HEK293 (cell line): ENCODE measurements at regions not wholly inside any gene's neighbourhood (a gene's known extent, or its start where the extent isn't known, plus 50 kb on each side); places are given as distances from the start of the nearest gene placed in this dataset.

ENCODE experiments used
- CTCF ChIA-PET: fragments of 350-600 bp; formaldehyde crosslinking; extraction: SDS; loops from one replicate; lab custom pipeline; 2021; ENCODE audit warnings: antibody characterized with exemption; lab: Yijun Ruan, JAX
- POLR2A ChIA-PET: fragments of 300-600 bp; formaldehyde crosslinking; extraction: SDS; loops from one replicate; lab custom pipeline; 2020; ENCODE audit warnings: antibody characterized with exemption, inconsistent platforms; lab: Yijun Ruan, JAX
- H3K27ac ChIP-seq: fragments of 200-500 bp; sonication (Bioruptor generic); 2 replicates; pipeline ENCODE4 v1.5.1; 2014; ENCODE audit warnings: low read depth, low read length, control low read depth, inconsistent platforms; ENCODE audit errors: extremely low read depth
- H3K36me3 ChIP-seq, 2 experiments: fragments of 200-500 bp in 1 of 2; sonication (Bioruptor generic) in 1 of 2; 1 replicate in 1 of 2; 2 replicates in 1 of 2; pipeline ENCODE4 v1.5.1; 2014 to 2017; ENCODE audit warnings: inconsistent platforms in 2 of 2, low read length in 2 of 2; ENCODE audit not compliant: control insufficient read depth in 2 of 2, insufficient read depth in 1 of 2
- H3K4me1 ChIP-seq: fragments of 200-500 bp; sonication (Bioruptor generic); 2 replicates; pipeline ENCODE4 v1.5.1; 2014; ENCODE audit warnings: mild to moderate bottlenecking, low read length, inconsistent platforms; ENCODE audit not compliant: control insufficient read depth, insufficient read depth
- H3K4me3 ChIP-seq: 2 replicates; pipeline ENCODE4 v1.5.1; 2011; ENCODE audit warnings: low read depth, mild to moderate bottlenecking, control low read depth, low read length, moderate library complexity
- H3K9me3 ChIP-seq: fragments of 200-500 bp; sonication (Bioruptor generic); 2 replicates; pipeline ENCODE4 v1.5.1; 2014; ENCODE audit warnings: low read depth, low read length, inconsistent platforms; ENCODE audit not compliant: control insufficient read depth, insufficient read depth
- AEBP2 ChIP-seq: fragments of 450-650 bp; formaldehyde crosslinking; IDR thresholded peaks from 2 replicates; pipeline ENCODE4 v1.5.1; 2016; ENCODE audit warnings: missing biosample characterization, missing genetic modification characterization, borderline replicate concordance
- HOXA7 ChIP-seq: sonication (generic); formaldehyde crosslinking; IDR thresholded peaks from 2 replicates; pipeline ENCODE4 v1.8.1; 2022; ENCODE audit warnings: missing genetic modification reagents, borderline replicate concordance
- KLF1 ChIP-seq: fragments of 450-650 bp; formaldehyde crosslinking; IDR thresholded peaks from 2 replicates; pipeline ENCODE4 v1.5.1; 2016; ENCODE audit warnings: missing biosample characterization, missing genetic modification characterization
- PBX3 ChIP-seq: sonication (generic); formaldehyde crosslinking; IDR thresholded peaks from 2 replicates; pipeline ENCODE4 v1.8.1; 2022; ENCODE audit warnings: mild to moderate bottlenecking, moderate library complexity, missing genetic modification reagents
- SP7 ChIP-seq: fragments of 450-650 bp; formaldehyde crosslinking; IDR thresholded peaks from 2 replicates; pipeline ENCODE4 v1.5.1; 2016; ENCODE audit warnings: missing biosample characterization, missing genetic modification characterization
- TCF7L2 ChIP-seq: IDR thresholded peaks from 2 replicates; pipeline ENCODE4 v1.6.1; 2011; ENCODE audit warnings: low read depth, mild to moderate bottlenecking, inconsistent platforms, low read length, moderate library complexity, borderline replicate concordance
- YY2 ChIP-seq: fragments of 450-650 bp; formaldehyde crosslinking; IDR thresholded peaks from 2 replicates; pipeline ENCODE4 v1.5.1; 2016; ENCODE audit warnings: missing biosample characterization, missing genetic modification characterization
- ZBTB6 ChIP-seq: fragments of 450-650 bp; formaldehyde crosslinking; IDR thresholded peaks from 2 replicates; pipeline ENCODE4 v1.5.1; 2017; ENCODE audit warnings: missing biosample characterization, missing genetic modification characterization
- ZFHX2 ChIP-seq: fragments of 450-650 bp; formaldehyde crosslinking; conservative IDR thresholded peaks from 2 replicates; pipeline ENCODE4 v1.5.1; 2016; ENCODE audit warnings: missing biosample characterization, missing genetic modification characterization
- ZFP3 ChIP-seq: fragments of 450-650 bp; formaldehyde crosslinking; IDR thresholded peaks from 2 replicates; pipeline ENCODE4 v1.5.1; 2016; ENCODE audit warnings: low read depth, missing biosample characterization, missing genetic modification characterization
- ZNF174 ChIP-seq: fragments of 450-650 bp; formaldehyde crosslinking; IDR thresholded peaks from 2 replicates; pipeline ENCODE4 v1.5.0; 2017; ENCODE audit warnings: missing biosample characterization, mild to moderate bottlenecking, missing genetic modification characterization
- ZNF24 ChIP-seq: fragments of 450-650 bp; formaldehyde crosslinking; IDR thresholded peaks from 2 replicates; pipeline ENCODE4 v1.5.1; 2016; ENCODE audit warnings: missing biosample characterization, missing genetic modification characterization
- ZNF248 ChIP-seq: fragments of 450-650 bp; formaldehyde crosslinking; IDR thresholded peaks from 2 replicates; pipeline ENCODE4 v1.5.1; 2017; ENCODE audit warnings: missing biosample characterization, missing genetic modification characterization
- ZNF292 ChIP-seq: fragments of 450-650 bp; formaldehyde crosslinking; IDR thresholded peaks from 2 replicates; pipeline ENCODE4 v1.5.1; 2016; ENCODE audit warnings: low read depth, missing biosample characterization, missing genetic modification characterization, borderline replicate concordance
- ZNF391 ChIP-seq: fragments of 450-650 bp; formaldehyde crosslinking; IDR thresholded peaks from 2 replicates; pipeline ENCODE4 v1.5.1; 2016; ENCODE audit warnings: low read depth, missing biosample characterization, missing genetic modification characterization, borderline replicate concordance
- ZNF416 ChIP-seq: fragments of 450-650 bp; formaldehyde crosslinking; IDR thresholded peaks from 2 replicates; pipeline ENCODE4 v1.5.1; 2016; ENCODE audit warnings: missing biosample characterization, missing genetic modification characterization
- ZNF433 ChIP-seq: fragments of 450-650 bp; formaldehyde crosslinking; IDR thresholded peaks from 2 replicates; pipeline ENCODE4 v1.5.1; 2016; ENCODE audit warnings: missing biosample characterization, missing genetic modification characterization, low read depth
- ZNF48 ChIP-seq: fragments of 450-650 bp; formaldehyde crosslinking; IDR thresholded peaks from 2 replicates; pipeline ENCODE4 v1.5.1; 2016; ENCODE audit warnings: missing biosample characterization, missing genetic modification characterization
- ZNF549 ChIP-seq: fragments of 450-650 bp; IDR thresholded peaks from 2 replicates; pipeline ENCODE4 v1.5.1; 2018; ENCODE audit warnings: missing biosample characterization, missing genetic modification characterization, mild to moderate bottlenecking, inconsistent platforms, moderate library complexity
- ZNF555 ChIP-seq: fragments of 450-650 bp; formaldehyde crosslinking; conservative IDR thresholded peaks from 2 replicates; pipeline ENCODE4 v1.5.1; 2017; ENCODE audit warnings: missing biosample characterization, mild to moderate bottlenecking, missing genetic modification characterization, inconsistent platforms
- ZNF600 ChIP-seq: fragments of 450-650 bp; formaldehyde crosslinking; IDR thresholded peaks from 2 replicates; pipeline ENCODE4 v1.5.1; 2016; ENCODE audit warnings: missing biosample characterization, missing genetic modification characterization
- ZNF658 ChIP-seq: fragments of 450-650 bp; formaldehyde crosslinking; IDR thresholded peaks from 2 replicates; pipeline ENCODE4; 2016; ENCODE audit warnings: missing biosample characterization, missing genetic modification characterization
- ZNF704 ChIP-seq: fragments of 450-650 bp; formaldehyde crosslinking; IDR thresholded peaks from 2 replicates; pipeline ENCODE4 v1.5.1; 2016; ENCODE audit warnings: missing biosample characterization, missing genetic modification characterization
- ZNF837 ChIP-seq: fragments of 450-650 bp; formaldehyde crosslinking; IDR thresholded peaks from 2 replicates; pipeline ENCODE4 v1.5.1; 2016; ENCODE audit warnings: missing biosample characterization, missing genetic modification characterization
- ZXDB ChIP-seq: fragments of 450-650 bp; formaldehyde crosslinking; IDR thresholded peaks from 2 replicates; pipeline ENCODE4 v1.5.1; 2016; ENCODE audit warnings: missing biosample characterization, missing genetic modification characterization

GRCh38 chr6:137801352-137802114 is 65.5 kb upstream of the TNFAIP3 start:
- TF ChIP-seq ZNF704 (tag by site-specific recombination) (no peak), ZNF391 (tag by site-specific recombination) (no peak), ZXDB (tag by site-specific recombination) (no peak), ZNF555 (tag by site-specific recombination) (no peak), TCF7L2 (no peak), YY2 (tag by site-specific recombination) (no peak), ZNF837 (no peak)
- no peak overlapping the region for H3K27ac ChIP-seq
- no peaks in the 10 kb centered on the region for H3K9me3 ChIP-seq
- no peak overlapping the region for H3K4me3 ChIP-seq
- no peaks in the 10 kb centered on the region for H3K4me1 ChIP-seq
- H3K36me3 ChIP-seq, result no peaks in the 10 kb centered on the region
- CTCF ChIA-PET, result interaction anchor here (0.6 to 2.1 kb wide), 4 partner anchors 10 to 824 kb away, joined by 3 to 10 read pairs (median 4); no protein-coding TSS in a partner anchor
- POLR2A ChIA-PET, result no interaction called here

DNA sequence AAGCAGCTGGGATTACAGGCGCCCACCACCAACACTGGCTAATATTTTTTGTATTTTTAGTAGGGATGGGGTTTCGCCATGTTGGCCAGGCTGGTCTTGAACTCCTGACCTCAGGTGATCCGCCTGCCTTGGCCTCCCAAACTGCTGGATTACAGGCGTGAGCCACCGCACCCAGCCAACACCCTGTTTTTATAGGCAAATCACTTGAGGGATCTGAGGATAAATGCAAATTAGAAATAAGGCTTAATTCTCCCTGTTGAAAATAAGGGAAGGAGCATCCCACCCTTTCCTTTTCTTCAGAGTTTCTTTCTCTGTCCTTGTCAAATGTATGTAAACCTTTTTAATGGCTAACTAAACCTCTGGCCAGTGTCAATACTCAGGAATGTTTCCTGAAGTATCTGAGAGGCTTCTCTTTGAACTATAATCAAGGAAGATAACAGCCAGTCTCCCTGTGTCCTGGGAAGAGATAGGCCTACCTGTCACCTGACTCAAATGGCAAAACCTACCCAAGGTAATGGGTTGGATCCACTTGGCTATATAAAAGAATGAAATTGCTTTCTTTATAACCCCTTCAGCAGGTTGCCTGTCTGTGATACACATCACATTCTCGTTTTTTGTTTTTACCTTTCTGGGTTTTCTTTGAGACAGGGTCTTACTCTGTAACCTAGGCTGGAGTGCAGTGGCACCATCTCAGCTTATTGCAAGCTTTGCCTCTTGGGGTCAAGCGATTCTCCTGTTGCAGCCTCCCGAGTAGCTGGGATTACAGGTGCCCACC is 64.5 kb upstream of the TNFAIP3 start:
- no peaks in the 10 kb centered on the region for H3K4me1 ChIP-seq
- ChIA-PET POLR2A (no interaction called here), CTCF (interaction anchor here (0.6 to 1.8 kb wide), 7 partner anchors 9 to 304 kb away, joined by 3 to 4 read pairs (median 3); no protein-coding TSS in a partner anchor)
- H3K27ac ChIP-seq, result no peak overlapping the region
- H3K9me3 ChIP-seq, result no peaks in the 10 kb centered on the region
- TF ChIP-seq HOXA7 (no peak), PBX3 (CRISPR knock-in tag) (no peak), ZNF600 (tag by site-specific recombination) (no peak), ZNF416 (tag by site-specific recombination) (no peak), ZBTB6 (tag by site-specific recombination) (no peak), YY2 (tag by site-specific recombination) (no peak), ZNF292 (tag by site-specific recombination) (no peak), ZNF48 (no peak), ZFHX2 (no peak), ZFP3 (tag by site-specific recombination) (no peak), ZNF174 (tag by site-specific recombination) (no peak), ZNF549 (tag by site-specific recombination) (no peak), AEBP2 (no peak), KLF1 (tag by site-specific recombination) (no peak), SP7 (no peak), ZNF248 (tag by site-specific recombination) (no peak), ZNF433 (tag by site-specific recombination) (no peak), ZNF24 (tag by site-specific recombination) (no peak), ZNF658 (no peak)
- no peak overlapping the region for H3K4me3 ChIP-seq
- H3K36me3 ChIP-seq, result no peaks in the 10 kb centered on the region
